T-helper 2 cell treated with Interferon-gamma antibody and Interleukin-4, amounts not matched to agents 5 μg/mL and 100 μg/mL, for 36 hours (primary cell): ENCODE measurements at regions not wholly inside any gene's neighbourhood (a gene's known extent, or its start where the extent isn't known, plus 50 kb on each side); places are given as distances from the start of the nearest gene placed in this dataset.
A peak's percentile ranks its signal among the peaks of the same experiment; 100 is the strongest.
"Not testable (repeated sequence)": the region's sequence is repeated elsewhere in the genome, so short reads cannot be mapped to it uniquely, and the experiment has no call there.

ENCODE experiments used
- DNase-seq: peaks from one replicate; pipeline ENCODE4 v3.0.0; 2021; ENCODE audit warnings: low spot score
- H3K27ac Mint-ChIP-seq: one replicate; pipeline ENCODE4 v1.8.0; 2021; ENCODE audit warnings: mild to moderate bottlenecking, mixed read lengths
- H3K27me3 Mint-ChIP-seq: one replicate; pipeline ENCODE4 v1.8.0; 2021; ENCODE audit warnings: low read depth, mixed read lengths
- H3K36me3 Mint-ChIP-seq: one replicate; pipeline ENCODE4 v1.8.0; 2021; ENCODE audit warnings: low read depth, mixed read lengths
- H3K4me1 Mint-ChIP-seq: one replicate; pipeline ENCODE4 v1.8.0; 2021; ENCODE audit warnings: low read depth, mixed read lengths
- H3K4me3 Mint-ChIP-seq: one replicate; pipeline ENCODE4 v1.8.0; 2022; ENCODE audit warnings: mild to moderate bottlenecking, moderate library complexity, mixed read lengths
- H3K9me3 Mint-ChIP-seq: one replicate; pipeline ENCODE4 v1.8.0; 2021; ENCODE audit warnings: mixed read lengths

DNA sequence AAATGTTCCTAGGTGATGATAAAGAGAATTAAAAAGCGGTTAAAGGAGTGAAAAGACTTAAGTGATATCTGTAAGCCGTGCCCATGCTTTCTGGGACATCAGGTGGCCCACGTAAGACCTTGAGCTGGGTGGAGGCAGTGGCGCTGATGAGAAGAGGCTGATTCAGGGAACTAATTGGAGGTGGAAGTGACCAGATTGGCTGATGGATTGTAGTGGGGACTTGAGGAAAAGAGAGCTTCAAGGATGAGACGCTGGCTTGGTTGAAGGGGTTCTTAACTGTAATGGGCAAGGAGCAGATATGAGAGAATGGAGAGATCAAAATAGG lies 69.1 kb upstream of the EP300 start:
- Mint-ChIP-seq H3K4me1 (peaks cover 14% of the 10 kb centered on the region), H3K4me3 (peak overlapping the region; percentile 13), H3K27ac (peak overlapping the region; percentile 94), H3K27me3 (peaks cover 17% of the 10 kb centered on the region), H3K9me3 (no peaks in the 10 kb centered on the region), H3K36me3 (peaks cover 2% of the 10 kb centered on the region)
- no peak for DNase-seq

DNA sequence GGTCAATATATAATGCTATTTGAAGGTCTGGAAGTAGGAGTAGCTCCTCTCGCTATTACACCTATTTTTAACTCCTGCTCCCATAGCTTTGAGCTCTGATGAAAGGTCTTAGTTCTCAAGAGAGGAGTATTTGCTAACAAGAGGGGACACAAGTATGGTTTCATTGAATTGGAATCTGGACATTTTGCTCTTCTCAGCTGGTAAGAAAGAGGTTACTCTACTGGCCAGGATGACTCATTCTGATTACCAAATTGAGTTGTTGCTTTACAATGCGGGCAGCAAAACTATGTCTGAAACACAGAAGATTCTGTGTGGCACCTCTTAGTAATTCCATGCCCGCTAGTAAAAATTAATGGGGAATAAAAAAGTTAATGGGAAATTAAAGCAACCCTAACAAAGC lies 63.6 kb upstream of the EP300 start:
- H3K4me1 Mint-ChIP-seq = no peaks in the 10 kb centered on the region
- no peak overlapping the region for H3K4me3 Mint-ChIP-seq
- no peaks in the 10 kb centered on the region for H3K9me3 Mint-ChIP-seq
- no peak for DNase-seq
- no peaks in the 10 kb centered on the region for H3K36me3 Mint-ChIP-seq
- H3K27me3 Mint-ChIP-seq = peaks cover 10% of the 10 kb centered on the region
- no peak overlapping the region for H3K27ac Mint-ChIP-seq

DNA sequence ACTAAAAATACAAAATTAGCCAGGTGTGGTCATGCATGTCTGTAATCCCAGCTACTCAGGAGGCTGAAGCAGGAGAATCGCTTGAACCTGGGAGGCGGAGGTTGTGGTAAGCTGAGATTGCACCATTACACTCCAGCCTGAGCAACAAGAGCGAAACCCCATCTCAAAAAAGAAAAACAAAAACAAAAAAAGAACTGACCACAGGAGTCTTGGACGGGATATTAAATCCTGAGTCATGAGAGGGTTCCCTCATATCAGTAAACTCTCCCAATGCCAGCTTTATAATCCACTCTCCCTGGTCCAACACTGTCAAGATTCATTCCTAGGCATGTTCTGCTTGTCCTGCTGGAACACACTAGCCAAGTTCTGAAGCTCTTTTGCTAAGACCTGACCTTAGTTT lies 61.5 kb upstream of the EP300 start:
- no peaks in the 10 kb centered on the region for H3K36me3 Mint-ChIP-seq
- no peaks in the 10 kb centered on the region for H3K9me3 Mint-ChIP-seq
- no peak for DNase-seq
- H3K4me3 Mint-ChIP-seq = no peak overlapping the region
- H3K27me3 Mint-ChIP-seq = peaks cover 7% of the 10 kb centered on the region
- no peaks in the 10 kb centered on the region for H3K4me1 Mint-ChIP-seq
- H3K27ac Mint-ChIP-seq = no peak overlapping the region

DNA sequence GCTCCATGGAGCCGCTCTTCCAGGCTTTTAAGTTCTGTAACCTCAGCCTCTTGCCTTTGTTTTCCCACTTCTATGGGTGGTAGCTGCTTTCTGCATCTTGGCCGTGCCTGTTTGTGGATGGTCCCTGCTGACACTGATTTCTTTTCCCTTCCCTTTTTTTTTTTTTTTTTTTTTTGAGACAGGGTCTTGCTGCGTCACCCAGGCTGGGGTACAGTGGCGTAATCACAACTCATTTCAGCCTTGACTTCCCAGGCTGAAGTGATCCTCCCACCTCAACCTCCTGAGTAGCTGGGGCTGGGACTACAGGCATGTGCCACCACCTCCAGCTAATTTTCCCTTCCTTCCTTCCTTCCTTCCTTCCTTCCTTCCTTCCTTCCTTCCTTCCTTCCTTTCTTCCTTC lies 57.7 kb upstream of the EP300 start:
- Mint-ChIP-seq H3K9me3 (no peaks in the 10 kb centered on the region), H3K27ac (no peak overlapping the region), H3K27me3 (peaks cover 4% of the 10 kb centered on the region), H3K36me3 (no peaks in the 10 kb centered on the region), H3K4me3 (no peak overlapping the region), H3K4me1 (no peaks in the 10 kb centered on the region)
- DNase-seq = no peak

- Mint-ChIP-seq H3K4me3 (no peak overlapping the region), H3K4me1 (no peaks in the 10 kb centered on the region), H3K27me3 (peaks cover 2% of the 10 kb centered on the region), H3K9me3 (no peaks in the 10 kb centered on the region), H3K36me3 (no peaks in the 10 kb centered on the region), H3K27ac (no peak overlapping the region)
- DNase-seq = no peak
These were observed 55.5 kb upstream of the EP300 start for GRCh38 chr22:41036924-41037323.

GRCh38 chr22:41038732-41039131 lies 53.7 kb upstream of the EP300 start:
- DNase-seq = no peak
- Mint-ChIP-seq H3K9me3 (no peaks in the 10 kb centered on the region), H3K4me1 (no peaks in the 10 kb centered on the region), H3K27ac (no peak overlapping the region), H3K27me3 (peaks cover 2% of the 10 kb centered on the region), H3K4me3 (no peak overlapping the region), H3K36me3 (no peaks in the 10 kb centered on the region)

DNA sequence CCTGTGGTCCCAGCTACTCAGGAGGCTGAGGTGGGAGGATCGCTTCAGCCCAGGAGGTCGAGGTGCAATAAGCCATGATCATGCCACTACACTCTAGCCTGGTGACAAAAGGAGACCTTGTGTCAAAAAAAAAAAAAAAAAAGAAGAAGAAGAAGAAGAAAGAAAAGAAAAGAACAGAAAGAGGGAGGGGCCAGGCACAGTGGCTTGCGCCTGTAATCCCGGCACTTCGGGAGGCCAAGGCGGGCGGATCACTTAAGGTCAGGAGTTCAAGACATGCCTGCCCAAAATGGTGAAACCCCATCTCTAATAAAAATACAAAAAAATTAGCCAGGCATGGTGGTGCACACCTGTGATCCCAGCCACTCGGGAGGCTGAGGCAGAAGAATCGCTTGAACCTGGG lies 52.8 kb upstream of the EP300 start:
- H3K4me1 Mint-ChIP-seq, H3K36me3 Mint-ChIP-seq, H3K27ac Mint-ChIP-seq, H3K9me3 Mint-ChIP-seq, H3K4me3 Mint-ChIP-seq, DNase-seq, H3K27me3 Mint-ChIP-seq: not testable (repeated sequence)

GRCh38 chr22:41040483-41040882 lies 51.9 kb upstream of the EP300 start:
- no peaks in the 10 kb centered on the region for H3K36me3 Mint-ChIP-seq
- H3K4me3 Mint-ChIP-seq = no peak overlapping the region
- peaks cover 2% of the 10 kb centered on the region for H3K27me3 Mint-ChIP-seq
- no peak overlapping the region for H3K27ac Mint-ChIP-seq
- H3K4me1 Mint-ChIP-seq = no peaks in the 10 kb centered on the region
- H3K9me3 Mint-ChIP-seq = no peaks in the 10 kb centered on the region
- DNase-seq = no peak

DNA sequence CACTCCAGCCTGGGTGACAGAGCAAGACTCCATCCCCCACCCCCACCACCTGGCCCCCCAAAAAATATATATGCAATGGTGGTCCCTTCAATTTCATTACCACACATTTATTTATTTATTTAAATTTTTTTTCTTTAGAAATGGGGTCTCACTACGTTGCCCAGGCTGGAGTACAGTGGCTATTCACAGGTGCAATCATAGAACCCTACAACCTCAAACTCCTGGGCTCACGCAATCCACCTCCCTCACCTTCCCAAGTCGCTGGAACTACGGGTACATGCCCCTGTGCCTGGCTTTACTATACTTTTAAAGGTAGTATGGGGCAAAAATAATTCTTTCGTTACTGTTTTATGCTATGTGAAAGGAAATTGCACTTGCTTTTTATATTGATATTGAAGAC lies 50.9 kb upstream of the EP300 start:
- Mint-ChIP-seq H3K27me3 (peaks cover 2% of the 10 kb centered on the region), H3K36me3 (no peaks in the 10 kb centered on the region), H3K27ac (no peak overlapping the region), H3K4me3 (no peak overlapping the region), H3K4me1 (no peaks in the 10 kb centered on the region), H3K9me3 (no peaks in the 10 kb centered on the region)
- no peak for DNase-seq
